ENCODE measurements at regions not wholly inside any gene's neighbourhood (a gene's known extent, or its start where the extent isn't known, plus 50 kb on each side); places are given as distances from the start of the nearest gene placed in this dataset.

GRCh38 chr21:22855581-22855980, 1857.4 kb downstream of the NCAM2 start:
- CTCF ChIA-PET, result no interaction called here
- H3K9me3 ChIP-seq (ENCODE audit: control insufficient read depth in 1 of 2, insufficient read depth in 1 of 2, low read depth in 1 of 2, low read length in 2 of 2), result peaks cover 3 to 32% of the 10 kb centered on the region in 2 experiments; a peak in 2 of 4 replicates
- H3K9me2 ChIP-seq (ENCODE audit: insufficient read depth), result no peaks in the 10 kb centered on the region
- POLR2A ChIA-PET, result no interaction called here
- no peak overlapping the region for H3K4me2 ChIP-seq (ENCODE audit: low read length)
- RAD21 ChIA-PET (ENCODE audit: low non-redundant PET in 1 of 2, low total read pairs in 2 of 2, uncharacterized antibody in 2 of 2, unreplicated experiment in 2 of 2), result no interaction called here
- no peaks in the 10 kb centered on the region for H3K79me2 ChIP-seq (ENCODE audit: insufficient read depth, low read length)
- intact Hi-C loops (cut with micrococcal nuclease), result no loop called here
- DNase-seq (ENCODE audit: low read depth, low spot score) (no peak), ATAC-seq (no peak)
- H3K4me1 ChIP-seq (ENCODE audit: control insufficient read depth in 1 of 2, insufficient read depth in 2 of 2, low read length in 2 of 2), result no peaks in the 10 kb centered on the region
- H3K4me3 ChIP-seq (replicated peaks in 1 of 2; ENCODE audit: low read depth in 1 of 2, low read length in 2 of 2), result no peak overlapping the region
- no peak overlapping the region for H3K27ac ChIP-seq (ENCODE audit: low read depth, low read length)
- no peak overlapping the region for H3K9ac ChIP-seq (ENCODE audit: low read length)
- H2AFZ ChIP-seq (ENCODE audit: low read depth, low read length, poor library complexity, severe bottlenecking), result no peak overlapping the region
- no peaks in the 10 kb centered on the region for H4K20me1 ChIP-seq (ENCODE audit: insufficient read depth)
- no peaks in the 10 kb centered on the region for H3K36me3 ChIP-seq (ENCODE audit: control insufficient read depth in 1 of 2, insufficient read depth in 2 of 2, low read length in 2 of 2)
- TF ChIP-seq ELF1 (IDR thresholded peaks at IDR 0.05; ENCODE audit: borderline replicate concordance, low read depth) (no peak), FOSL1 (IDR thresholded peaks at IDR 0.05; ENCODE audit: low read depth) (no peak), EZH2phosphoT487 (IDR thresholded peaks at IDR 0.05; ENCODE audit: borderline replicate concordance) (no peak)
- H3K27me3 ChIP-seq (ENCODE audit: insufficient read depth, low read length), result no peaks in the 10 kb centered on the region
- no TSS peak for BruUV-seq (replicated peaks)

DNA sequence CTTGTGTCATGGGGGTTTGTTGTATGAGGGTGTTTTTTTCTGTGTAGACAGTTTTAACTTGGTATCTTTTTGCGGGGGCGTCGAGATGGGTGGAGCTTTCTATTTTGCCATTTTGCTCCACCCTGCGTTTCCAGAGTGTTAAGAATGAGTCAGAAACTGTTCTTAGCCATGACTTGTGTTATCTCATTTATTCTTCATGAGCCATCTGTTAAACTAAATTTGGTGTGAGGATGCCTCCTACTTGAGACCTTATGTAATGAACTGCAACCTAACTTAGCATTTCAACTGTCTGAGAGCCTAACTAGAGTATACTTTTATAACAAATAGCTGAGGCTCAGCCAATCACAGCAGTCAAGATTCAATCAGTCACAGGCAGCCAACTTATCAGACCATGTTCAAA, 1873.5 kb downstream of the NCAM2 start:
- Histone ChIP-seq H2AFZ (ENCODE audit: low read depth, low read length, poor library complexity, severe bottlenecking) (no peak overlapping the region), H3K79me2 (ENCODE audit: insufficient read depth, low read length) (no peaks in the 10 kb centered on the region), H3K27ac (ENCODE audit: low read depth, low read length) (no peak overlapping the region), H3K9ac (ENCODE audit: low read length) (no peak overlapping the region), H3K9me3 (ENCODE audit: control insufficient read depth in 1 of 2, insufficient read depth in 1 of 2, low read depth in 1 of 2, low read length in 2 of 2) (peaks cover 16 to 24% of the 10 kb centered on the region in 2 experiments; a peak in 2 of 4 replicates), H3K9me2 (ENCODE audit: insufficient read depth) (no peaks in the 10 kb centered on the region), H3K27me3 (ENCODE audit: insufficient read depth, low read length) (no peaks in the 10 kb centered on the region), H3K4me3 (replicated peaks in 1 of 2; ENCODE audit: low read depth in 1 of 2, low read length in 2 of 2) (no peak overlapping the region), H3K4me1 (ENCODE audit: control insufficient read depth in 1 of 2, insufficient read depth in 2 of 2, low read length in 2 of 2) (no peaks in the 10 kb centered on the region), H3K36me3 (ENCODE audit: control insufficient read depth in 1 of 2, insufficient read depth in 2 of 2, low read length in 2 of 2) (no peaks in the 10 kb centered on the region), H4K20me1 (ENCODE audit: insufficient read depth) (no peaks in the 10 kb centered on the region), H3K4me2 (ENCODE audit: low read length) (no peak overlapping the region)
- intact Hi-C loops (cut with micrococcal nuclease), result no loop called here
- BruUV-seq (replicated peaks), result no TSS peak
- RAD21 ChIA-PET (ENCODE audit: low non-redundant PET in 1 of 2, low total read pairs in 2 of 2, uncharacterized antibody in 2 of 2, unreplicated experiment in 2 of 2), result no interaction called here
- DNase-seq (ENCODE audit: low read depth, low spot score) (no peak), ATAC-seq (no peak)
- CTCF ChIA-PET, result no interaction called here
- POLR2A ChIA-PET, result no interaction called here
- TF ChIP-seq FOSL1 (IDR thresholded peaks at IDR 0.05; ENCODE audit: low read depth) (no peak), EZH2phosphoT487 (IDR thresholded peaks at IDR 0.05; ENCODE audit: borderline replicate concordance) (no peak), POLR2A (IDR thresholded peaks at IDR 0.05; ENCODE audit: borderline replicate concordance, extremely low read depth, insufficient read depth, insufficient read length) (no peak), SP1 (IDR thresholded peaks at IDR 0.05; ENCODE audit: low read depth) (no peak), POLR2AphosphoS5 (IDR thresholded peaks at IDR 0.05; ENCODE audit: low read depth, low read length) (no peak)
- TF ChIP-seq, protein P1, sequence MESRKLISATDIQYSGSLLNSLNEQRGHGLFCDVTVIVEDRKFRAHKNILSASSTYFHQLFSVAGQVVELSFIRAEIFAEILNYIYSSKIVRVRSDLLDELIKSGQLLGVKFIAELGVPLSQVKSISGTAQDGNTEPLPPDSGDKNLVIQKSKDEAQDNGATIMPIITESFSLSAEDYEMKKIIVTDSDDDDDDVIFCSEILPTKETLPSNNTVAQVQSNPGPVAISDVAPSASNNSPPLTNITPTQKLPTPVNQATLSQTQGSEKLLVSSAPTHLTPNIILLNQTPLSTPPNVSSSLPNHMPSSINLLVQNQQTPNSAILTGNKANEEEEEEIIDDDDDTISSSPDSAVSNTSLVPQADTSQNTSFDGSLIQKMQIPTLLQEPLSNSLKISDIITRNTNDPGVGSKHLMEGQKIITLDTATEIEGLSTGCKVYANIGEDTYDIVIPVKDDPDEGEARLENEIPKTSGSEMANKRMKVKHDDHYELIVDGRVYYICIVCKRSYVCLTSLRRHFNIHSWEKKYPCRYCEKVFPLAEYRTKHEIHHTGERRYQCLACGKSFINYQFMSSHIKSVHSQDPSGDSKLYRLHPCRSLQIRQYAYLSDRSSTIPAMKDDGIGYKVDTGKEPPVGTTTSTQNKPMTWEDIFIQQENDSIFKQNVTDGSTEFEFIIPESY (IDR thresholded peaks at IDR 0.05; ENCODE audit: extremely low read depth, insufficient replicate concordance, low read length), result no peak
- TF ChIP-seq, protein P2, sequence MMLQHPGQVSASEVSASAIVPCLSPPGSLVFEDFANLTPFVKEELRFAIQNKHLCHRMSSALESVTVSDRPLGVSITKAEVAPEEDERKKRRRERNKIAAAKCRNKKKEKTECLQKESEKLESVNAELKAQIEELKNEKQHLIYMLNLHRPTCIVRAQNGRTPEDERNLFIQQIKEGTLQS (IDR thresholded peaks at IDR 0.05), result no peak

Measured in HCT116 (cell line).